Ectodermal cell (in vitro differentiated cells): ENCODE measurements at regions not wholly inside any gene's neighbourhood (a gene's known extent, or its start where the extent isn't known, plus 50 kb on each side); places are given as distances from the start of the nearest gene placed in this dataset.

ENCODE experiments used
- H3K27ac ChIP-seq: 2 replicates; pipeline ENCODE4 v1.7.0; 2013; ENCODE audit warnings: mild to moderate bottlenecking, low read depth, low read length; ENCODE audit not compliant: insufficient read depth, poor library complexity, severe bottlenecking
- H3K27me3 ChIP-seq: 2 replicates; pipeline ENCODE4 v1.7.0; 2013; ENCODE audit warnings: mild to moderate bottlenecking, low read length; ENCODE audit not compliant: insufficient read depth, control insufficient read depth, poor library complexity, severe bottlenecking
- H3K36me3 ChIP-seq: one replicate; pipeline ENCODE4 v1.7.0; 2013; ENCODE audit warnings: low read length; ENCODE audit not compliant: control insufficient read depth, insufficient read depth
- H3K4me1 ChIP-seq: one replicate; pipeline ENCODE4 v1.7.0; 2013; ENCODE audit warnings: low read length; ENCODE audit not compliant: control insufficient read depth, insufficient read depth
- H3K4me3 ChIP-seq: 2 replicates; pipeline ENCODE4 v1.7.0; 2013; ENCODE audit warnings: low read depth, low read length, control low read depth; ENCODE audit not compliant: insufficient read depth
- H3K9me3 ChIP-seq: 2 replicates; pipeline ENCODE4 v1.7.0; 2013; ENCODE audit warnings: mild to moderate bottlenecking, low read length, moderate library complexity; ENCODE audit not compliant: control insufficient read depth
- WGBS, 2 experiments: methylation state at CpG; one replicate each; pipeline ENCODE4 v1.1.7; 2013; ENCODE audit warnings: missing lambda C conversion rate in 2 of 2; 5-methylcytosine and 5-hydroxymethylcytosine counted together

- H3K4me3 ChIP-seq, result no peak overlapping the region
- H3K27me3 ChIP-seq, result no peaks in the 10 kb centered on the region
- H3K4me1 ChIP-seq, result no peaks in the 10 kb centered on the region
- no peak overlapping the region for H3K27ac ChIP-seq
- 89 to 93% methylated on average over 7 of the region's 7 CpGs for WGBS, 2 experiments
- no peaks in the 10 kb centered on the region for H3K9me3 ChIP-seq
- H3K36me3 ChIP-seq, result no peaks in the 10 kb centered on the region
Observed at GRCh38 chr20:7432612-7433011, 507.6 kb downstream of the HAO1 start.

DNA sequence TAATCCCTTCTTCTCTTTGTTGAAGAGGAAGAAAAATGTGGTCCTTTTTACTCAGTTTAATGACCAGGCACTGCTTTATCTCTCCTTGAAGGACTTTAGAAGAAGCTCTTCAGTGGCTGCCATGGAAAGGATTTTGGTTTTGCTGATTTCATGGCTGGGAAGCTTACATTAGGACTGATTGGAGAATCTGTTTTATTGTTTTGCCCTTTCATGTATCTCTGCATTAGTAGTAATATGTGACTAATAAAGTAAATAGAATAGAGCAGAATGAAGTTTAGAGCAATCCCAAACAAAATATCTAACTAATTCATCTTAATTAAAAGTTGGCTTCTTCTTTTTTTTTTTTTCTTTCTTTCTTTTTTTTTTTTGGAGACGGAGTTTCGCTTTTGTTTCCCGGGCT lies 502.9 kb downstream of the HAO1 start:
- Histone ChIP-seq H3K4me1 (no peaks in the 10 kb centered on the region), H3K27ac (no peak overlapping the region), H3K27me3 (no peaks in the 10 kb centered on the region), H3K36me3 (no peaks in the 10 kb centered on the region), H3K4me3 (no peak overlapping the region), H3K9me3 (no peaks in the 10 kb centered on the region)
- 86 to 93% methylated on average over 3 of the region's 3 CpGs for WGBS, 2 experiments

DNA sequence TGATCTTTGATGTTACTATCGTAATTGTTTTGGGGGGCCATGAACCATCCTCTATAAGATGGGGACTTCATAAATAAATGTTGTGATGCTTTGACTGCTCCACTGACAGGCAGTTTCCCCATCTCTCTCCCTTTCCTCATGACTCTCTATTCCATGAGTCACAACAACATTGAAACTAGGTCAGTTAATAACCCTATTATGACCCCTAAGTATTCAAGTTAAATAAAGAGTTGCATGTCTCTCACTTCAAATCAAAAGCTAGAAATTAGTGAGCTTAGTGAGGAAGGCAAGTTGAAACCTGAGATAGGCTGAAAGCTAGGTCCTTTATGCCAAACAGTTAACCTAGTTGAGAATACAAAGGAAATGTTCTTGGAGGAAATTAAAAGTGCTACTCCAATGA lies 491.0 kb downstream of the HAO1 start:
- 88 to 89% methylated on average over 1 of the region's 1 CpG for WGBS, 2 experiments
- Histone ChIP-seq H3K27me3 (no peaks in the 10 kb centered on the region), H3K9me3 (no peaks in the 10 kb centered on the region), H3K27ac (no peak overlapping the region), H3K4me1 (no peaks in the 10 kb centered on the region), H3K4me3 (no peak overlapping the region), H3K36me3 (no peaks in the 10 kb centered on the region)

GRCh38 chr20:7452890-7453289 lies 487.4 kb downstream of the HAO1 start:
- H3K9me3 ChIP-seq, result no peaks in the 10 kb centered on the region
- H3K4me1 ChIP-seq, result no peaks in the 10 kb centered on the region
- WGBS, 2 experiments, result 90 to 100% methylated on average over 1 of the region's 2 CpGs
- no peaks in the 10 kb centered on the region for H3K36me3 ChIP-seq
- no peak overlapping the region for H3K27ac ChIP-seq
- H3K27me3 ChIP-seq, result no peaks in the 10 kb centered on the region
- no peak overlapping the region for H3K4me3 ChIP-seq

- Histone ChIP-seq H3K9me3 (no peaks in the 10 kb centered on the region), H3K4me3 (no peak overlapping the region), H3K4me1 (no peaks in the 10 kb centered on the region), H3K27ac (no peak overlapping the region), H3K36me3 (no peaks in the 10 kb centered on the region), H3K27me3 (no peaks in the 10 kb centered on the region)
- WGBS, 2 experiments, result 94 to 96% methylated on average over 2 of the region's 2 CpGs
Observed at GRCh38 chr20:7454047-7454446, 486.2 kb downstream of the HAO1 start.

DNA sequence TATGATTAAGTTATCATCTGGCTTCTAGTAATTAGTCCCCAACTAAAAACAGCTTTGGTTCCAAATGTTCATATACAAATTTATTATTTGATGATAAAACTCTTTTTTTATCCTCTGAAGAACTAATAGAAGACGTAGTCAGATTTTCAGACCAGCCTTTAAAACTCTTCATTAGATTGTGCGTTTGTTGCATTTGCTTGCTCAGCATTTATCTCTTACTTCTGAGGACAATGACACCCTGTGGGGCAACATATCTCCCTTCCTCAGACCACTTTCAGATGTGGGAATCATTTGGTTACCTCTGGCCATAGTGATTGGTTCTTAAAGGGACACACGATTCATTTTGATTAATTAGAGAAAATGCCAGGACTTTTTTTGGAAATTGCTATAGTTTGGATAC lies 481.8 kb downstream of the HAO1 start:
- Histone ChIP-seq H3K27me3 (no peaks in the 10 kb centered on the region), H3K27ac (no peak overlapping the region), H3K4me1 (no peaks in the 10 kb centered on the region), H3K9me3 (no peaks in the 10 kb centered on the region), H3K4me3 (no peak overlapping the region), H3K36me3 (no peaks in the 10 kb centered on the region)
- WGBS, 2 experiments, result 91 to 95% methylated on average over 3 of the region's 3 CpGs

DNA sequence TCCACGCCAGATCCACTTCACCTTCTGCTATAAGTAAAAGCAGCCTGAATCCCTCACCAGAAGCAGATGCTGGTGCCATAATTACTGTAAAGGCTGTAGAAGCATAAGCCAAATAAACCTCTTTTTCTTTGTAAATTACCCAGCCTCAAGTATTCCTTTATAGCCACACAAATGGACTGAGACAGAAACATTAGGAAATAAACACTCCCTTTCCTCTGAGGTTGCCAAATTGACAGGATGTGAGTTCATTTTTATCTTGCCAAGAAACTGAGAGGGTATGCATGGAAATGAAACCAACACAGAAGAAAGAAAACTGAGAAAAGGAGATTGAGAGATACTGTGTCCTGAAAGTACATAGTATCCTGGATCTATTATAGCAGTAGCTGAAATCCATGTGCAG lies 481.2 kb downstream of the HAO1 start:
- H3K27ac ChIP-seq, result no peak overlapping the region
- H3K36me3 ChIP-seq, result no peaks in the 10 kb centered on the region
- WGBS, 2 experiments, result 94 to 100% methylated on average over 1 of the region's 1 CpG
- no peak overlapping the region for H3K4me3 ChIP-seq
- no peaks in the 10 kb centered on the region for H3K4me1 ChIP-seq
- H3K9me3 ChIP-seq, result no peaks in the 10 kb centered on the region
- H3K27me3 ChIP-seq, result no peaks in the 10 kb centered on the region

GRCh38 chr20:7463290-7463689 lies 477.0 kb downstream of the HAO1 start:
- WGBS, 2 experiments, result no CpG with 5 or more reads among the region's 1 CpG

DNA sequence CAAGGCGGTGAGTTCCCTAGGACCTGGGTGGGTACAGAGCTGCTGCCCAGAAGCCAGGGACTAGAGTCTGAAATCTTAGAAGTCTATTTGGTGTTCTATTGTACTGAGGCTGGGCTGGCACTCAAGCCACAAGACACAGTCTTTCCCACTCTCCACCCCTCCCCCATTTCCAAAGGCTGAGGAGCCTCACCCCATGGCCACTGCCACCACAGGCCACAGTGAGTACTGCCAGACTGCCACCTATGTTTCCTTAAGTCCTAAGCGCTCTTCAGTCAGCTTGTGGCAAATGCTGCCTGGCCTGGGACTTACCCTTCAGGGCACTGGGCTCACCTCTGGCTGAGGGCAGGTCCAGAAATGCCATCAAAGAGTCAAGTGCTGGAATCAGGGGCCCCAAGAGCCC lies 469.3 kb downstream of the HAO1 start:
- Histone ChIP-seq H3K27ac (no peak overlapping the region), H3K27me3 (no peaks in the 10 kb centered on the region), H3K4me3 (no peak overlapping the region), H3K9me3 (no peaks in the 10 kb centered on the region), H3K36me3 (no peaks in the 10 kb centered on the region), H3K4me1 (no peaks in the 10 kb centered on the region)
- WGBS, 2 experiments, result 42 to 46% methylated on average over 2 of the region's 2 CpGs

More at GRCh38 chr20:7463290-7463689, 477.0 kb downstream of the HAO1 start:
- H3K4me1 ChIP-seq, result no peaks in the 10 kb centered on the region
- H3K36me3 ChIP-seq, result no peaks in the 10 kb centered on the region
- H3K9me3 ChIP-seq, result no peaks in the 10 kb centered on the region
- H3K4me3 ChIP-seq, result no peak overlapping the region
- no peaks in the 10 kb centered on the region for H3K27me3 ChIP-seq
- no peak overlapping the region for H3K27ac ChIP-seq

DNA sequence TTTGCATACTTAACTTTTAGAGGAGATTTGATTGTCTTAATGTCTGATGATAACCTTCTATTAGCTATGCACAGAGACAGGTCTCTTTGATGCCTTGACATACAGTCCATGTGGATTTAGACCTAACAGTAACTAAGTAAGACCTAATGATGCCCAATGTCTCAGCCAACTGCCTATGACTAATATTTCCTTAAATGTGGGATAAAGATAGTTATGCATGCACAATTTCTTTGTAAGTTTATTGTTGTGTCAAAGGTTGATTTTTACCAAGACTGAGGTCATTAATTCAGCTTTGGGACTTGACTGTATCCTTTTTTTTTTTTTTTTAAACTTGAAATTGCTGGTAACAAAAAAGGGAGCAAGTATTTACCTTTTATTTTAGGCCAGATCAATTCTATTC lies 450.0 kb downstream of the HAO1 start:
- no peak overlapping the region for H3K4me3 ChIP-seq
- H3K4me1 ChIP-seq, result peaks cover 3% of the 10 kb centered on the region
- H3K27ac ChIP-seq, result no peak overlapping the region
- no peaks in the 10 kb centered on the region for H3K27me3 ChIP-seq
- H3K9me3 ChIP-seq, result no peaks in the 10 kb centered on the region
- H3K36me3 ChIP-seq, result no peaks in the 10 kb centered on the region

DNA sequence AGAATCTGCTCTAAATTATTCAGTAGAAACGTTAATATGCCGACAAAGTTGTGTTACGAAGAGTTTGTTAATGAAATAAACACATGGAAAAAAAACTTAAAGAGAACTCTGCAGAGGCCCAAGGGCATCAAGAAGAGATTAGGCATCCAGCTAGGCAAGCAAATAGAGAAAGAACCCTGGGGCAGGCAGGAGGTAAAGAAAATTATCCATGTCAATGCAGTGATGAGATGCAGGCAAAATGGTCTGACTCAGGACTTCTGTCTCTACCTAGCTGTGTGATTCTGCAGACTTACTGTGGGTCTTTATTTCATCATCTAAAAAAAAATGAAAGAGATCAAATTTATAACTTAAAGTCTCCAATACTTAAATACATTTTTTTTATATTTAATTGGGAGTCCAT lies 448.0 kb downstream of the HAO1 start:
- Histone ChIP-seq H3K27me3 (no peaks in the 10 kb centered on the region), H3K36me3 (no peaks in the 10 kb centered on the region), H3K27ac (no peak overlapping the region), H3K4me1 (peaks cover 3% of the 10 kb centered on the region), H3K9me3 (no peaks in the 10 kb centered on the region), H3K4me3 (no peak overlapping the region)
- 71 to 81% methylated on average over 3 of the region's 3 CpGs for WGBS, 2 experiments
